LoVo (cell line): ENCODE measurements at regions not wholly inside any gene's neighbourhood (a gene's known extent, or its start where the extent isn't known, plus 50 kb on each side); places are given as distances from the start of the nearest gene placed in this dataset.

Experiments
- DNase-seq: peaks from one replicate; pipeline ENCODE4 v3.0.0-alpha.2; 2016; ENCODE audit warnings: low spot score

DNA sequence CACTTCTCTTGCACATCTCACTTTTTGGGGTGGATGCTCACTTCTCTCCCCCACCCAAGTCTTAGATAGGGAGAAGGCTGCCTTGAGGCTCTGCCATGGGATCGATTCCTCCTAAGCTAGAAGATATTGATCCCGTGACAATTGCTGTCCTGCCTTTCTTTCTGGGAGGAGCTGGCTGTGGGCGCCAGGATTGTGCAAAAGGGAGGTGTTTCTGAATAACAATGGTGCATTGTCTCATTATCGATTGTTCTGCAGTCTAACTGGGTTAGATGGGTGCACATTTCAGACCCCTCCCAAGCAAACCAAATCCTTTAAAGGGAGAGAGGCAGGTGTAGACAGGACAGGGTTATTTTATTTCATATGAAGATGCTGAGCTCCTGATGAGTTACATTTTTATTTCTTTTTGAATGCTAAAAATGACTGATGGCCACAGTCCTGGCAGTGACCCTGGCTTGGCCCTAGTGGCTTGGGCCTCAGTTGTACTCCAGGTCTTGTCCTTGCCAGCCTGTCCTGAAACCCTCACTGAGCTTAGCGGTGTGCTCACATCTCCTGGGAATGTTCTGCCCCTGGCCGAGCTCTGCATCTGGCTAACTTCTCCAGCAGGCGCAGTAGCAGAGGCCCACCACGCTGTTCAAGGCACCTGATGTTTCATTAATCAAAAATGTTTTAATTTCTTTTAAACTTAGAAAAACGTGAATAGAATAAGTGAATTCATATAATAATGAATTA, 99.0 kb upstream of the KAZN start:
- no peak for DNase-seq

DNA sequence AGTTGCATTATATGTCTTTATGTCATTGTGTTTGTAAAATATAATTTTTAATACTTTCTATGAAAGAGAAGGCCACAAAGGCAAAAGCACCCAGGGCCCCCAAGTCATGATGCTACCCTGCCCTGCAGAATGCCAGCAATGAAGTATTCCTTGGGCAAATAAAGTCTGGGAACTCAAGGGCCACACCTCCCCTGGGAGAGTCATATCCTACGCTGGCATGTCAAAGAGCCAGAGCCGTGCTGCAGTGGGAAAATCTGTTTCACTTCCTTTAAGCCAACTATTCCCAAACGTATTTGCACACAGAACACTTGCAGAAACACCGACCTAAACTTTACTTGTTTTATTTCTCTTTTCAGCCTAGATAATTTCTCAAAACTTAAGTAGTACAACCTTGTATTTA, 98.4 kb upstream of the KAZN start:
- no peak for DNase-seq

DNA sequence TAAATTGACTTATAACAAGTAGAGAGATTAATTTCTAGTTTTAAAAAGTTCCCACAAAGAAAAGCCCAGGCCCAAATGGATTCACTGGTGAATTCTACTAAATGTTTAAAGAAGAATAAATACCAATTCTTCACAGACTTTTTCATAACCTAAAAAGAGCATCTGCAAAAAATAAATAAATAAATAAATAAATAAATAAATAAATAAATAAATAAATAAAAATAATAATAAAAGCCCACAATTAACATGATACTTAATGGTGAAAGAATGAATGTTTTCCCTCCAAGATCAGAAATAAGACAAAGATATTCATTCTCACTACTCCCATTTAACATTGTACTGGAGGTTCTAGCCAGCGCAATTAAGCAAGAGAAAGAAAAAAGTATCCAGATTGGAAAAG, 97.6 kb upstream of the KAZN start:
- no peak for DNase-seq

DNA sequence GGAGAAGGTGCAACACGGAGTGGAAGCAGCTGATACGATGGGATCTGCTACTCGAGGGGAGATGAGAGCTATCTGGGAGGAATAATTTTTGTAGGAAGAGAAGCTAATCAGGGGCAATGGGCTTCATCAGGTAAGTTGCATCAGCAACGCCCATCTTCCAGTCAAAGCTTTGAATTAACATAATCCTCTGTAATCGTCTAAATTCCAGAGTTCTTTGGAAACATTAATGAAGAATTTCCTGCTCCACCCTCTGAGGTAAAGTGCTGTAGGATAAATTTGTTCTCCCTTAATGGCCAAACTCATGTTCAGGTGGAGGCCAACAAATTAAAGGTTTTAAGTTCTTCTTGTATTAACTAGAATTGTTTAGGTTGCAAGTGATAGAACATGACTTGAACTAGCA, 94.0 kb upstream of the KAZN start:
- DNase-seq = no peak

GRCh38 chr1:14506471-14507255, 91.8 kb upstream of the KAZN start:
- no peak for DNase-seq

GRCh38 chr1:14507262-14507661, 91.2 kb upstream of the KAZN start:
- no peak for DNase-seq

GRCh38 chr1:14508613-14509012, 89.9 kb upstream of the KAZN start:
- DNase-seq = no peak

- DNase-seq = no peak
These were observed 87.3 kb upstream of the KAZN start for GRCh38 chr1:14511166-14511680.

- no peak for DNase-seq
These were observed 86.5 kb upstream of the KAZN start for GRCh38 chr1:14511796-14512585.

DNA sequence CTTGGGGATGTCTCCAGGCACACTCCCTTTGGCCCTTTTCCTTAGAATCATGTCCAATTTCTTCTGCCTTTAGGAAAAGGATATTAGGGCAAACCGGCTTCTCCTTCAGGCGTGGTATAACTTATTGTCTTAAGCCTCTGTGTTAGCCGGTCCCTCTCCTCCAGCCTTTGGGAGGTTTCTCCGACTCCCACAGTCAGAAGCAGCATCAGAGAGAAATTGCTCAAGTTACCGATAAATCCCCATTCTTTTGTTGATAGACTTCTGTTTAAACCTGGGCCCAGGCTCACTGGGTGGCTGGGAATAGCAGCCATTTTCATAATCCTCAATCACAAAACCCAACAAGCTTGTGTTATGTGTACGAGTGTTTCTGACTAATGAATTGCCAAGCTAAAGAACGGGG, 85.4 kb upstream of the KAZN start:
- DNase-seq = no peak

GRCh38 chr1:14514739-14515138, 83.7 kb upstream of the KAZN start:
- no peak for DNase-seq

GRCh38 chr1:14516974-14517840, 81.3 kb upstream of the KAZN start:
- DNase-seq = no peak

- DNase-seq = no peak
These were observed 80.7 kb upstream of the KAZN start for GRCh38 chr1:14517841-14518180.

- no peak for DNase-seq
These were observed 78.5 kb upstream of the KAZN start for GRCh38 chr1:14519976-14520375.

GRCh38 chr1:14520514-14521163, 77.8 kb upstream of the KAZN start:
- DNase-seq = no peak

DNA sequence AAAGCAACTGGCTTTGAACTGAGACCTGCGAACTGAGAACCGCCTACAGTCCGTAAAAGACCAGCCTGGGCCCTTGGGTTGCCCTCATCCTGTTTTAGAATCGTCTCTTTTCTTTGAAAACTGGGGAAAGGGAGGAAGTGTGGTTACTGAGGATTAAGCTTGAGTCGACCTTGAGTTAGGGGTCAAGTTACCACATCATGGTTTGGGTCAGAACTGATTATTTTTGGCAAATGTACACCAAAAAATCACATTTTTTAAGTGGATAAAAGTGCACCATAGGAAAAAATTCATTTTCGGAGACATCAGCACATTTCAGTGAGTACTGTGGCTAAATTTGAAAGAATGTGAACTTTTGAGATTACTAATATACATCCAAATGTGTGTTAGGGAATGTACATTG, 76.9 kb upstream of the KAZN start:
- DNase-seq = no peak

- DNase-seq = no peak
These were observed 76.2 kb upstream of the KAZN start for GRCh38 chr1:14522077-14522925.

DNA sequence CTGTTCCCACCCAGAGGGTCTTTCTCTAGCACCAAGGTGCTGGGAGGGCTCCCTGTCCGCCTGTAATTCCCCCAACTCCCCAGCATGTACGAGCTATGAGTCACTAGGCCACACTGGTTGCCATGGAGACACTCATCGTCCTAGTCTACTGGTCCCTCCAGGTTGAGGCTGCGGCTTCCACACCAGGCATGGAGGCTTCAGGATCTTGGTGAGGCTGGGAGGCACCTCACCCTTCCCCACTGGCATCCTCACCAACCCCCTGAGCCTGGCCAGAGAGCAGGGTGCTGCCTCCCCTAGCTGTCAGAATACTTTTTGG, 75.6 kb upstream of the KAZN start:
- DNase-seq = no peak

DNA sequence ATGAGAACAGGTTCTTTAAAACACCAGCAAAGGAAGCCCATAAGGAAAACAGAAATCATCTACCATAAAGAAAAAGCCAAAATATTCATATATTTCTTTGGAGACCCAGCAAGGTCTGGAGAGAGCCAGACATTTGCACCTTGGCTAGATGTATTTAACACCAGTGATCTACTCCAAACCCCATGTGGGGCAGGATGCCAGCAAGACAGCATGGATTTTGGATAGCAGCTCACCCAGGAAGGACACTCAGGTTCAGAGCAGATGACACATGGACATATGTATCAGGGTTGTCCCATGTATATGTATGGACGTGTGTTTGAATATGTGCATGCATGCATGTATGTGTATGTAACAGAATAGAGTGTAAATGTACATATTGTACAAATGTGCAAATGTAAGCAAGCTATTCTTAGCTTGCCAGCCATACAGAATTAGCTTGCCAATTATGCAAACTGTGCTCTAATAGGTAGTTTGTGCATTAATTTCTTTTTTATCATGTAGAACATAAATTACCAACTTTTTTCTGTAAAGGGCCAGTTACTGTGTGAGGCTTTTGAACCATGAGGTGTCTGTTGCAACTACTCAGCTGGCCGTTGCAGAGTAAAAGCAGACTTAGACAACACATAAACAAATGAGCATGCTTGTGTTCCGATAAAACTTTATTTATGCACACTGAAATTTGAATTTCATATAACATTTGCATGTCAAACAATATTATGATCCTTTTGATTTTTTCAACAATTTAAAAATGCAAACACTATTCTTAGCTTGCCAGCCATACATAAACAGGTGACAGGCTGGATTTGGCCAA, 73.5 kb upstream of the KAZN start:
- DNase-seq = no peak

GRCh38 chr1:14529475-14529874, 69.0 kb upstream of the KAZN start:
- DNase-seq = no peak
